ENCODE measurements at regions not wholly inside any gene's neighbourhood (a gene's known extent, or its start where the extent isn't known, plus 50 kb on each side); places are given as distances from the start of the nearest gene placed in this dataset.

GRCh38 chr4:104722467-104722866 is 227.8 kb upstream of the CXXC4 start:
- TF ChIP-seq POLR2A (IDR thresholded peaks at IDR 0.05) (no peak), CTCF (IDR thresholded peaks at IDR 0.05) (no peak), POLR2AphosphoS5 (IDR thresholded peaks at IDR 0.05) (no peak)
